ENCODE measurements at regions not wholly inside any gene's neighbourhood (a gene's known extent, or its start where the extent isn't known, plus 50 kb on each side); places are given as distances from the start of the nearest gene placed in this dataset.

DNA sequence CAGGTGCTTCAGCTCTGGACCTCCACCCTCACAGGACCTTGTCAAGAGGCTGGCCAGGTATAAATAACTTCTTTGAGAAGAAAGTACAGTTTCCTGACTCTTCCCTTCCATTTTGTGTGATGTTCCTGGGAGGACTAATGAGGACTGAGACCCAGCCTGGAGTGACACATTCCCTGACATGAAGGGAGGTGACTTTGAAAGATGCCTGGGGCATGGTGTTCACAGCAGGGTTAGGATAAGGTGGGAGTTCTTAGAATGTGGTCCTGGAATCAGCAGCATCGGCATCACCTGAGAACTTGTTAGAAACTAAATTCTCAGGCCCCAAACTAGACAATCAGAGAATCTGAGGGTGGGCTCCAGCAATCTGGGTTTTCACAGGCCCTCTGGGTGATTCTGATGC lies 224.9 kb upstream of the BOD1L1 start:
- TF ChIP-seq, protein P1, sequence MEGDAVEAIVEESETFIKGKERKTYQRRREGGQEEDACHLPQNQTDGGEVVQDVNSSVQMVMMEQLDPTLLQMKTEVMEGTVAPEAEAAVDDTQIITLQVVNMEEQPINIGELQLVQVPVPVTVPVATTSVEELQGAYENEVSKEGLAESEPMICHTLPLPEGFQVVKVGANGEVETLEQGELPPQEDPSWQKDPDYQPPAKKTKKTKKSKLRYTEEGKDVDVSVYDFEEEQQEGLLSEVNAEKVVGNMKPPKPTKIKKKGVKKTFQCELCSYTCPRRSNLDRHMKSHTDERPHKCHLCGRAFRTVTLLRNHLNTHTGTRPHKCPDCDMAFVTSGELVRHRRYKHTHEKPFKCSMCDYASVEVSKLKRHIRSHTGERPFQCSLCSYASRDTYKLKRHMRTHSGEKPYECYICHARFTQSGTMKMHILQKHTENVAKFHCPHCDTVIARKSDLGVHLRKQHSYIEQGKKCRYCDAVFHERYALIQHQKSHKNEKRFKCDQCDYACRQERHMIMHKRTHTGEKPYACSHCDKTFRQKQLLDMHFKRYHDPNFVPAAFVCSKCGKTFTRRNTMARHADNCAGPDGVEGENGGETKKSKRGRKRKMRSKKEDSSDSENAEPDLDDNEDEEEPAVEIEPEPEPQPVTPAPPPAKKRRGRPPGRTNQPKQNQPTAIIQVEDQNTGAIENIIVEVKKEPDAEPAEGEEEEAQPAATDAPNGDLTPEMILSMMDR (conservative IDR thresholded peaks at IDR 0.05), result no peak
- H3K23ac ChIP-seq (ENCODE audit: insufficient read length, low read depth, low read length), result no peak overlapping the region
- H3K4ac ChIP-seq (ENCODE audit: low read depth, low read length), result no peak overlapping the region

More for the DNA sequence above, 224.9 kb upstream of the BOD1L1 start:
- Mint-ChIP-seq H3K4me1 (peaks cover 16% of the 10 kb centered on the region in 2 experiments), H3K27me3 (ENCODE audit: low read depth) (no peaks in the 10 kb centered on the region), H3K9me3 (peaks cover 3 to 8% of the 10 kb centered on the region in 2 experiments; a peak in 2 of 5 replicates), H3K4me3 (no peak overlapping the region), H3K36me3 (ENCODE audit: insufficient read depth in 1 of 3, low read depth in 3 of 3) (no peaks in the 10 kb centered on the region), H3K27ac (no peak overlapping the region)
- no peak overlapping the region for H3K18ac ChIP-seq (ENCODE audit: insufficient read length, low read depth, low read length)
- H3K9ac ChIP-seq (ENCODE audit: extremely low read depth, insufficient read length, low read length), result no peak overlapping the region
- H4K5ac ChIP-seq (ENCODE audit: insufficient read length, low read depth, low read length), result no peak overlapping the region
- H3K56ac ChIP-seq (ENCODE audit: insufficient read length, low read depth, low read length), result no peak overlapping the region
- no peaks in the 10 kb centered on the region for H3K9me3 ChIP-seq (ENCODE audit: control insufficient read depth, low read depth, low read length)
- H3K23me2 ChIP-seq (ENCODE audit: insufficient read length, low read depth, low read length, poor library complexity, severe bottlenecking), result no peaks in the 10 kb centered on the region
- H4K8ac ChIP-seq (replicated peaks; ENCODE audit: insufficient read length, low read depth, low read length), result no peak overlapping the region
- no peak overlapping the region for H2BK15ac ChIP-seq (ENCODE audit: low read depth, low read length)
- no peak for DNase-seq
- no peaks in the 10 kb centered on the region for H3K79me1 ChIP-seq (ENCODE audit: insufficient read depth, low read depth, low read length, poor library complexity, severe bottlenecking)
- no peak overlapping the region for H2BK120ac ChIP-seq (ENCODE audit: low read depth, low read length, poor library complexity, severe bottlenecking)
- H2BK20ac ChIP-seq (ENCODE audit: low read depth, low read length, poor library complexity, severe bottlenecking), result no peak overlapping the region
- H2BK5ac ChIP-seq (ENCODE audit: insufficient read length, low read length), result no peak overlapping the region
- no peaks in the 10 kb centered on the region for H4K20me1 ChIP-seq (ENCODE audit: control insufficient read depth, insufficient read depth, insufficient read length)
- no peak overlapping the region for H3T11ph ChIP-seq (ENCODE audit: low read length)
- no peaks in the 10 kb centered on the region for H3K4me1 ChIP-seq (ENCODE audit: insufficient read depth, low read length)
- no peak overlapping the region for H3K27ac ChIP-seq (ENCODE audit: insufficient read length, low read depth, low read length)
- no peak overlapping the region for H4K91ac ChIP-seq (ENCODE audit: insufficient read length, low read depth, low read length)
- H3K4me2 ChIP-seq (ENCODE audit: insufficient read depth, insufficient read length, low read length), result no peak overlapping the region
- H2AFZ ChIP-seq (ENCODE audit: low read length), result no peak overlapping the region
- H3K27me3 ChIP-seq (ENCODE audit: insufficient read depth, low read length), result no peaks in the 10 kb centered on the region
- H2AK5ac ChIP-seq (ENCODE audit: insufficient read length, low read length), result no peak overlapping the region
- H3K14ac ChIP-seq (ENCODE audit: insufficient read depth, low read length), result no peak overlapping the region
- no CpG with 5 or more reads among the region's 1 CpG for WGBS (ENCODE audit: extremely low coverage, insufficient read length, low lambda C conversion rate)
- H2BK12ac ChIP-seq (ENCODE audit: insufficient read length, low read depth, low read length), result no peak overlapping the region
- H3K79me2 ChIP-seq (ENCODE audit: insufficient read depth, low read length), result no peaks in the 10 kb centered on the region

Measured in H9 (cell line).